ENCODE measurements at regions not wholly inside any gene's neighbourhood (a gene's known extent, or its start where the extent isn't known, plus 50 kb on each side); places are given as distances from the start of the nearest gene placed in this dataset.

DNA sequence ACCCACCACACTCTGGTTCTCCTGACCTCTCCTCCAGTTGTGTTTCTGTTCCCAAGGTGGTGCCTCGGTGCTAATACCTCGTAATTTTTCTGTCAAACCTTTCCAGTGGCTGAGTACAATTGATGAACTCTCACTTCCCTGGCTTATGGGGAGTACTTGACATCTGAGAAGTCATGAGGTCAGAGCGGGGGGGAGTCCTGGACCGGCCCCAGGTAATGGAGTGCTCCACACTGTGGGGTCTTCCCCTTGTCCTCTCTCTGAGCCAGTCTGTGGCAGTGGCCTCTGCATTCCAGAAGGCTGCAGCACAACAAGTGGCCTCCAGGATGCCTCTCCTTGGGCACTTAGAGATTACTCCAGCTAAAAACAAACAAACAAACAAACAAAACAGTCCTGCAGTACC lies 122.5 kb upstream of the TRIM2 start:
- TF ChIP-seq POLR2A (IDR thresholded peaks at IDR 0.05) (no peak), CTCF (IDR thresholded peaks at IDR 0.05) (no peak), EP300 (IDR thresholded peaks at IDR 0.05) (no peak)

Measured in tibial nerve (tissue), 4 donors.